Endodermal cell (in vitro differentiated cells): ENCODE measurements at regions not wholly inside any gene's neighbourhood (a gene's known extent, or its start where the extent isn't known, plus 50 kb on each side); places are given as distances from the start of the nearest gene placed in this dataset.
A peak's percentile ranks its signal among the peaks of the same experiment; 100 is the strongest.

Experiments
- DNase-seq: peaks from one replicate; pipeline ENCODE4 v3.0.0-alpha.2; 2017
- H3K27ac ChIP-seq: 2 replicates; pipeline ENCODE4 v1.5.1; 2013; ENCODE audit warnings: mild to moderate bottlenecking, low read depth, low read length, moderate library complexity
- H3K27me3 ChIP-seq: 2 replicates; pipeline ENCODE4 v1.6.1; 2013; ENCODE audit warnings: mild to moderate bottlenecking, low read length, moderate library complexity; ENCODE audit not compliant: insufficient read depth, control insufficient read depth, poor library complexity, severe bottlenecking
- H3K36me3 ChIP-seq: 2 replicates; pipeline ENCODE4 v1.7.0; 2013; ENCODE audit warnings: mild to moderate bottlenecking, low read length, moderate library complexity; ENCODE audit not compliant: control insufficient read depth, insufficient read depth
- H3K4me1 ChIP-seq: one replicate; pipeline ENCODE4 v1.7.0; 2013; ENCODE audit warnings: low read length; ENCODE audit not compliant: control insufficient read depth, insufficient read depth
- H3K4me3 ChIP-seq: 2 replicates; pipeline ENCODE4 v1.5.1; 2013; ENCODE audit warnings: mild to moderate bottlenecking, low read length, moderate library complexity
- H3K9ac ChIP-seq: 2 replicates; pipeline ENCODE4 v1.6.1; 2013; ENCODE audit warnings: mild to moderate bottlenecking, low read length, moderate library complexity; ENCODE audit not compliant: poor library complexity, severe bottlenecking; ENCODE audit errors: extremely low read depth
- H3K9me3 ChIP-seq: 2 replicates; pipeline ENCODE4 v1.6.1; 2013; ENCODE audit warnings: mild to moderate bottlenecking, low read length, moderate library complexity; ENCODE audit not compliant: control insufficient read depth
- H3K27ac Mint-ChIP-seq: 2 replicates; pipeline ENCODE4 v1.8.0; 2020; ENCODE audit warnings: mixed read lengths
- H3K27me3 Mint-ChIP-seq: 2 replicates; pipeline ENCODE4 v1.8.0; 2021; ENCODE audit warnings: mild to moderate bottlenecking, mixed read lengths; ENCODE audit not compliant: insufficient read depth
- H3K36me3 Mint-ChIP-seq: 2 replicates; pipeline ENCODE4 v1.8.0; 2020; ENCODE audit warnings: low read depth, mixed read lengths
- H3K4me1 Mint-ChIP-seq: 2 replicates; pipeline ENCODE4 v1.8.0; 2020; ENCODE audit warnings: mixed read lengths
- H3K4me3 Mint-ChIP-seq: 2 replicates; pipeline ENCODE4 v1.8.0; 2020; ENCODE audit warnings: mild to moderate bottlenecking, moderate library complexity, mixed read lengths
- H3K9me3 Mint-ChIP-seq: 2 replicates; pipeline ENCODE4 v1.8.0; 2020; ENCODE audit warnings: mild to moderate bottlenecking, mixed read lengths
- WGBS, 2 experiments: methylation state at CpG; one replicate each; pipeline versions ENCODE4 v1.1.5 to v1.1.7; 2013; ENCODE audit warnings: missing lambda C conversion rate in 2 of 2, mixed read lengths in 1 of 2; ENCODE audit not compliant: insufficient coverage in 1 of 2, insufficient read length in 1 of 2; 5-methylcytosine and 5-hydroxymethylcytosine counted together
- TF ChIP-seq, protein P1 (sequence below): fragments of 200-600 bp; sonication (generic); conservative IDR thresholded peaks from 2 replicates; pipeline ENCODE4 v1.5.0; 2021; ENCODE audit warnings: antibody characterized with exemption, mild to moderate bottlenecking

DNA sequence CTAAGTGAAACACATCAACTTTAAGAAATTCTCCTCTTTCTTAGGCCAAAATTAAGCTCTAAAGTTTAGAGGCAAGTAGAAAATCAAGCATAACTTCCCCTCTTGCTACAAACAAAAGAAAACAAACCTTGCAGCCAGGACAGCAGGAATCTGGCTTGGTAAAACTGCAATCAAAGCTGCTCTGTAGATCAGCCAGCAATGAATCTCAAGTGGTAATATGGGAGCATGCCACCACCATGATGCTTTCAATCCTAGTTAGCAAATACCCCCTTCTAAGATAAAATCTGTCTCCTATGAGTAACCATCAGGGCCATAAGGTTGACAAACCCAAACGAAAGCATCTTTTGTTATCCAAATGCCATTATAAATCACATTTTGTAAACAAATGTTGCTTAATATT, 208.3 kb upstream of the PLSCR5 start:
- no peak overlapping the region for H3K27ac ChIP-seq
- TF ChIP-seq, protein P1, sequence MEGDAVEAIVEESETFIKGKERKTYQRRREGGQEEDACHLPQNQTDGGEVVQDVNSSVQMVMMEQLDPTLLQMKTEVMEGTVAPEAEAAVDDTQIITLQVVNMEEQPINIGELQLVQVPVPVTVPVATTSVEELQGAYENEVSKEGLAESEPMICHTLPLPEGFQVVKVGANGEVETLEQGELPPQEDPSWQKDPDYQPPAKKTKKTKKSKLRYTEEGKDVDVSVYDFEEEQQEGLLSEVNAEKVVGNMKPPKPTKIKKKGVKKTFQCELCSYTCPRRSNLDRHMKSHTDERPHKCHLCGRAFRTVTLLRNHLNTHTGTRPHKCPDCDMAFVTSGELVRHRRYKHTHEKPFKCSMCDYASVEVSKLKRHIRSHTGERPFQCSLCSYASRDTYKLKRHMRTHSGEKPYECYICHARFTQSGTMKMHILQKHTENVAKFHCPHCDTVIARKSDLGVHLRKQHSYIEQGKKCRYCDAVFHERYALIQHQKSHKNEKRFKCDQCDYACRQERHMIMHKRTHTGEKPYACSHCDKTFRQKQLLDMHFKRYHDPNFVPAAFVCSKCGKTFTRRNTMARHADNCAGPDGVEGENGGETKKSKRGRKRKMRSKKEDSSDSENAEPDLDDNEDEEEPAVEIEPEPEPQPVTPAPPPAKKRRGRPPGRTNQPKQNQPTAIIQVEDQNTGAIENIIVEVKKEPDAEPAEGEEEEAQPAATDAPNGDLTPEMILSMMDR = no peak
- no peaks in the 10 kb centered on the region for H3K9me3 ChIP-seq
- peaks cover 4% of the 10 kb centered on the region for H3K4me1 ChIP-seq
- no peaks in the 10 kb centered on the region for H3K36me3 ChIP-seq
- peaks cover 13% of the 10 kb centered on the region for H3K4me1 Mint-ChIP-seq
- H3K27me3 ChIP-seq = no peaks in the 10 kb centered on the region
- no peak for DNase-seq
- no peak overlapping the region for H3K4me3 Mint-ChIP-seq
- H3K27ac Mint-ChIP-seq = no peak overlapping the region
- H3K36me3 Mint-ChIP-seq = no peaks in the 10 kb centered on the region
- no peak overlapping the region for H3K4me3 ChIP-seq
- 83% methylated on average over 1 of the region's 1 CpG; no CpG with 5 or more reads in 1 of the 2 experiments for WGBS, 2 experiments
- no peaks in the 10 kb centered on the region for H3K27me3 Mint-ChIP-seq
- peaks cover 3% of the 10 kb centered on the region for H3K9me3 Mint-ChIP-seq
- H3K9ac ChIP-seq = no peak overlapping the region

DNA sequence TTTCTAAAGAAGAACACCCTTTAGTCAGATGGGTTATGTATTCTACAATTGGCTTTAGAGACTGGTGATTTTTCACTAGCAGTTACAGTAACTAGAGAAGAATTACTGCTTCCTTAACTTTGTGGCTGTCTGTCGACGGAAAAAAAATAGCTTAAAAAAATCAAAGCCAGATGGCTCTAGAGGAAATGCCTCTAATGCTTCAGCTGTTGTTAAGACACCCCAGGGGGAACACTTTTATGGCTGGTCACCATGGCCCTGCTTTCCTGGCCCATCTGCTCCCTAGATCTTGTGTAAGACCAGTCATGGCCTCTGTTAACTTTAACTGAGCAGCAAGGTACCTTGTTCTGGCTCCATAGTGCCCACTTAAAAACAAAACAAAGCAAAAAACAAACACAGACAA, 198.6 kb upstream of the PLSCR5 start:
- no peaks in the 10 kb centered on the region for H3K36me3 ChIP-seq
- no peaks in the 10 kb centered on the region for H3K9me3 Mint-ChIP-seq
- WGBS, 2 experiments = 42 to 70% methylated on average over 2 of the region's 2 CpGs
- H3K4me1 Mint-ChIP-seq = peaks cover 27% of the 10 kb centered on the region
- no peaks in the 10 kb centered on the region for H3K36me3 Mint-ChIP-seq
- H3K4me3 Mint-ChIP-seq = no peak overlapping the region
- H3K9ac ChIP-seq = no peak overlapping the region
- H3K9me3 ChIP-seq = no peaks in the 10 kb centered on the region
- no peaks in the 10 kb centered on the region for H3K27me3 ChIP-seq
- H3K27ac ChIP-seq = no peak overlapping the region
- no peak overlapping the region for H3K4me3 ChIP-seq
- TF ChIP-seq, protein P1 = no peak
- no peak for DNase-seq
- H3K27me3 Mint-ChIP-seq = no peaks in the 10 kb centered on the region
- peaks cover 2% of the 10 kb centered on the region for H3K4me1 ChIP-seq
- peak overlapping the region; percentile 10 for H3K27ac Mint-ChIP-seq

DNA sequence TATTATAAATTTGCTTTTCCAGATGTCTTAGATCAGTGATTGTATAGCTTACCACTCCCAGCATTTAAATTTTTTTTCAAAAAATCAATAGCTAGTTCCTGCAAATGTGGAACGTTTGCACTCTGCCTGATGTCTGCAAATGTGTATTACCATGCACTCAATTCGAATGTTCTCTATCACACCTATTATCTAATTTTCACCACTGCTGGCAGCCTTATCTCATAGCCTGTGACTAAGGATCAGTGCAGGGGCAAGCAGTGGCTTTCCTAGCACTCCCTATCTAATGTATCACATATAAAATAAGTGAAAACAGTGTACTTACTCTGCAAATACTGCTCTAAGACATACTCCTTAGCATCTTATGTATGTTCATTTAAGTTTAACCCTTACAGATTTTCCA, 196.3 kb upstream of the PLSCR5 start:
- Histone ChIP-seq H3K9me3 (no peaks in the 10 kb centered on the region), H3K9ac (no peak overlapping the region), H3K36me3 (no peaks in the 10 kb centered on the region), H3K4me1 (peaks cover 2% of the 10 kb centered on the region), H3K27me3 (no peaks in the 10 kb centered on the region), H3K4me3 (no peak overlapping the region), H3K27ac (no peak overlapping the region)
- H3K27me3 Mint-ChIP-seq = no peaks in the 10 kb centered on the region
- no peaks in the 10 kb centered on the region for H3K9me3 Mint-ChIP-seq
- no peak overlapping the region for H3K4me3 Mint-ChIP-seq
- 36 to 41% methylated on average over 2 of the region's 2 CpGs for WGBS, 2 experiments
- peak overlapping the region; percentile 19 for H3K27ac Mint-ChIP-seq
- no peaks in the 10 kb centered on the region for H3K36me3 Mint-ChIP-seq
- TF ChIP-seq, protein P1 = no peak
- no peak for DNase-seq
- peaks cover 28% of the 10 kb centered on the region for H3K4me1 Mint-ChIP-seq
